Pancreas (tissue), 10 donors: ENCODE measurements at regions not wholly inside any gene's neighbourhood (a gene's known extent, or its start where the extent isn't known, plus 50 kb on each side); places are given as distances from the start of the nearest gene placed in this dataset.
A peak's percentile ranks its signal among the peaks of the same experiment; 100 is the strongest.

Source experiments
- ATAC-seq, 4 donors: fragments of 200-7000 bp; cut with Tn5 transposase; one replicate each; pipeline versions ENCODE4 v1.8.0 to v1.9.1; 2020; ENCODE audit warnings: mild to moderate bottlenecking in 4 of 4, moderate library complexity in 4 of 4
- DNase-seq, 6 donors: peaks; one replicate each; pipeline ENCODE4 v3.0.0-alpha.2; 2020
- FAIRE-seq: peaks from 2 replicates; lab custom pipeline; 2012; peaks lifted over from hg19 to GRCh38; lab: Jason Lieb, UNC
- H3K27ac ChIP-seq, 4 donors: fragments of 200-600 bp; sonication (generic); 1 replicate in 3 of 4; 2 replicates in 1 of 4; pipeline versions ENCODE4 v1.5.0 to v1.8.0; 2020
- H3K27me3 ChIP-seq, 4 donors: fragments of 200-600 bp; one replicate each; pipeline ENCODE4 v1.8.0; 2021
- H3K36me3 ChIP-seq, 3 donors: fragments of 200-600 bp; sonication (generic) in 1 of 3; one replicate each; pipeline versions ENCODE4 v1.5.0 to v1.8.0; 2020 to 2021
- H3K4me1 ChIP-seq, 3 donors: fragments of 200-600 bp; one replicate each; pipeline ENCODE4 v1.8.0; 2021
- H3K4me3 ChIP-seq, 4 donors: fragments of 200-600 bp; sonication (generic) in 2 of 4; one replicate each; pipeline versions ENCODE4 v1.5.0 to v1.8.0; 2020 to 2021
- H3K9me3 ChIP-seq, 4 donors: fragments of 200-600 bp; one replicate each; pipeline ENCODE4 v1.8.0; 2021
- CTCF ChIP-seq, 4 donors: fragments of 200-600 bp; sonication (generic) in 3 of 4; IDR thresholded peaks; one replicate each; pipeline versions ENCODE4 v1.5.0 to v1.8.0; 2021; ENCODE audit warnings: antibody characterized with exemption in 4 of 4
- WGBS, 2 donors: extraction: QIAGEN DNeasy Blood & Tissue Kit; methylation state at CpG; one replicate each; pipeline ENCODE4 v1.1.7; 2013; 5-methylcytosine and 5-hydroxymethylcytosine counted together
- intact Hi-C, 3 donors: fragments of 100-400 bp; cut with DNase I; formaldehyde crosslinking; loops; one replicate each; pipeline versions ENCODE4 v1.11.1 to v1.14.2; 2022
- donor health status: healthy with polysubstance abuse.
- donor health status: DM: no; HTN: no; CAD: no; lungs with moderate emphysema.
- donor health status: DM: no; HTN: no; CAD: no.
- donor health status: control.
- donor health status: control.
- donor health status: Bipolar disorder and iron deficiency.
- donor health status: DM: yes; HTN: yes; CAD: no.
- donor health status: DM: no; HTN: no; CAD: no.
- donor health status: DM: no; HTN: no; CAD: no.
- donor health status: DM: yes; HTN: yes; CAD: no.

GRCh38 chr4:79047316-79047715 lies 108.1 kb upstream of the PAQR3 start:
- FAIRE-seq (no peak), DNase-seq (no peak), ATAC-seq (no peak)
- no peaks in the 10 kb centered on the region for H3K36me3 ChIP-seq
- no peak overlapping the region for H3K4me3 ChIP-seq
- intact Hi-C loops, result no loop called here
- TF ChIP-seq CTCF (IDR thresholded peaks at IDR 0.05), result no peak
- peaks cover 0 to 13% (median 4%) of the 10 kb centered on the region in 3 donors for H3K4me1 ChIP-seq
- no peak overlapping the region for H3K27ac ChIP-seq
- no peaks in the 10 kb centered on the region for H3K9me3 ChIP-seq
- 63 to 82% methylated on average over 1 of the region's 1 CpG for WGBS, 2 donors
- H3K27me3 ChIP-seq, result no peaks in the 10 kb centered on the region

DNA sequence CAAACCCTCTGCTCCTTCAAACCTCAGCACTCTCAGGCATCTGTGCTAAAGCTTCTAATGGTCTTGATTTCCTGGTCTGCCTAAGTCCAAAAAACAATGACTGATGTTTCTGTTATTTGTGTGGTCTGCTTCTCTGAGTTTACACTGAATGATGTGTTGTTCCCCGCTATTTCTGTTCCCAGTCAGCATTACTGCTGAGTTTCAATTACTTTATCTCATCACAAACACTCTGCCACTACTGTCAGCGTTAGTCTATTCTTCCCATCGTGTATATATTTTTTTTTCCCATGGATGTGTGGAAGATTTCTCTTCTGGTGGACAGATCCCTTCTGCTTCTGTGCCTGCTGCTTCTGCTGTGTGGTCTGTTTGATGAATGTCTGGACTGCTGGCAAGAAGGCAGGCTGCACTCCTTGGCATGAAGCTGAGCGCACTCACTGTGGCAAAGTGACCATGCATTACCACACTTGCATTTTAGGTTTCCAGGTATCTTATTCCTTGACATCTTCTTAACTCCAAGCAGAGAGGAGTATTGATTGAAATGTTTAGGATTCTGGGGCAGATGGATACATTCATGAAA lies 106.9 kb upstream of the PAQR3 start:
- Histone ChIP-seq H3K9me3 (no peaks in the 10 kb centered on the region), H3K36me3 (no peaks in the 10 kb centered on the region), H3K4me1 (peaks cover 0 to 13% (median 4%) of the 10 kb centered on the region in 3 donors), H3K27me3 (no peaks in the 10 kb centered on the region), H3K27ac (no peak overlapping the region), H3K4me3 (no peak overlapping the region)
- DNase-seq (no peak), ATAC-seq (no peak), FAIRE-seq (no peak)
- 64% methylated on average over 4 of the region's 4 CpGs for WGBS, 2 donors
- no peak for TF ChIP-seq CTCF (IDR thresholded peaks at IDR 0.05)
- intact Hi-C loops, result no loop called here

DNA sequence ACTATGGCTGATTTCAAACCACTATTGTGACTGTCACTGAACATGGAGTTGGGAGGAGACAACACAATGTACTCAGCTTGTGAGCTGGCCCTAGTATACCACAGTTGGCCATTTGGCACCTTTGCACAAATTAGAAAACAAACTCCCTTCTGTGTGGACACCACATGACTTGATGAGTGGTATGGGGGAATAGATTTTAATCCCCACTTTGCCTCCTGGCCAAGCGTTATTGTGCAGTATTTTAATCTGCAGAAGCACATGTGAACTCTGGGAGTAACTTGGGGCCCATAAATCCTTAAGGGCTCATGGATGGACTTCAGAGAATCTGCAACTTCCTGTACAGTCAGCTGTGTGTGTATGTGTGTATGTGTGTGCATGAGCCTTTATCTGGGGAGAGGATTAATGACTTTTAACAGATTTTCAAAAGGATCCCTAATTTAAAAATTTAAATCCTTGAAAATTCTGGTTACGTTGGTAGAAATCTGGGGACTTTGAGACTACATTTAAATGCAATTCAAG lies 105.0 kb upstream of the PAQR3 start:
- Histone ChIP-seq H3K36me3 (no peaks in the 10 kb centered on the region), H3K27me3 (no peaks in the 10 kb centered on the region), H3K27ac (no peak overlapping the region), H3K9me3 (no peaks in the 10 kb centered on the region), H3K4me1 (peaks cover 0 to 13% (median 4%) of the 10 kb centered on the region in 3 donors), H3K4me3 (no peak overlapping the region)
- TF ChIP-seq CTCF (IDR thresholded peaks at IDR 0.05), result no peak
- intact Hi-C loops, result no loop called here
- ATAC-seq (no peak), FAIRE-seq (no peak), DNase-seq (no peak)
- 87 to 96% methylated on average over 2 of the region's 2 CpGs for WGBS, 2 donors

DNA sequence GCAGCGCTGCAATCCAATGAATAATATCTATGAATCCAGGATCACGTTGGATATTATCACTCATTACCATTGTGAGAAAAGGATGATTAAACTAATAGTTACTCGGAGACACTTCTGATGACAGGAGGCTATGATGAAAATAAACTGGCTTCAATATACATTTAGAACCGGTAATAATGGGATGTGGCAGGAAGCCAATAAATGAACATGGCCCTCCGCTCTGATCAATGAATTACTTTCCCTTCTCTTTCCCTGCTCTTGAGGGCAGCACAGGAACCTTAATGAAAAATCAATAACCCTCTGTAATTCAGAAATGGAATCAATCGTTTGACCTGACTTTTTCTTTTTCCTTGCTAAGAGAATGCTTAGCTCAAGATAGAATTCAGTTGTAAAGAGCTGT lies 103.9 kb upstream of the PAQR3 start:
- TF ChIP-seq CTCF (IDR thresholded peaks at IDR 0.05), result no peak
- H3K4me1 ChIP-seq, result peaks cover 0 to 7% (median 4%) of the 10 kb centered on the region in 3 donors
- no peak overlapping the region for H3K4me3 ChIP-seq
- WGBS, 2 donors, result 60 to 69% methylated on average over 6 of the region's 6 CpGs
- no peak overlapping the region for H3K27ac ChIP-seq
- DNase-seq, result no peak
- no peaks in the 10 kb centered on the region for H3K36me3 ChIP-seq
- intact Hi-C loops, result no loop called here
- ATAC-seq, result no peak
- H3K9me3 ChIP-seq, result no peaks in the 10 kb centered on the region
- FAIRE-seq, result no peak
- no peaks in the 10 kb centered on the region for H3K27me3 ChIP-seq

DNA sequence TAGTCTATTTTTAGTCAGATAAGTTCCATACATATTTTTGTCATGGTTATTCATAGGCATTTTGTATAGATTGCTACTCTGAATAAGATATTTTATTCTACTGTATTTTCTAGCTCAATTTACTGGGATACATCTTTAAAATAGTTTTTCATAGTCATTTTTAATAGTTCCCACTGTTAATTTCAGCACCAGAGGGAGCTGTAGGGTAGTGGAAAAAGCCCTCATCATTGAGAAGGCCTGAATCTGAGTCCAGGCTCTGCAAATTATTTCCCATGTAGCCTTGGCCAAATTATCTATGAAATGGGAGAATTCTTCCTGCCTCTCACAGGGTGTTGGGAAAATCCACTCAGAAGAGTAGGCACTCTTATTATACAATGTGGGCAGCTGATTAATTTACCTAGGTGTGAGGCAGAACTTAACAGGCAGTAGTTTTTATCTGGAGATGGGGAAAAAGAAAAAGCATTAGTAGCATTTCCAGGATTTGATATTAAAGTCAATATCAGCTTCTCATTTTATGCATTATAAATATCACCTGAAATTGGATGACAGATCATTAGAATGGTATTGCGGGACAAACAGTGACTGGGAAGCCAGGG lies 102.9 kb upstream of the PAQR3 start:
- FAIRE-seq (no peak), DNase-seq (no peak), ATAC-seq (peak in 3 of 4 donors; percentile 55 to 65 (median 56))
- no peak overlapping the region for H3K27ac ChIP-seq
- 97 to 100% methylated on average over 1 of the region's 1 CpG for WGBS, 2 donors
- H3K27me3 ChIP-seq, result no peaks in the 10 kb centered on the region
- no peaks in the 10 kb centered on the region for H3K36me3 ChIP-seq
- intact Hi-C loops, result no loop called here
- peak in 1 of 4 donors; percentile 16 for TF ChIP-seq CTCF (IDR thresholded peaks at IDR 0.05)
- H3K4me3 ChIP-seq, result no peak overlapping the region
- H3K9me3 ChIP-seq, result no peaks in the 10 kb centered on the region
- H3K4me1 ChIP-seq, result no peaks in the 10 kb centered on the region
